ENCODE measurements at regions not wholly inside any gene's neighbourhood (a gene's known extent, or its start where the extent isn't known, plus 50 kb on each side); places are given as distances from the start of the nearest gene placed in this dataset.

- TF ChIP-seq CTCF (IDR thresholded peaks at IDR 0.05; ENCODE audit: borderline replicate concordance, extremely low read depth, low read length, poor library complexity, severe bottlenecking) (no peak), EZH2 (IDR thresholded peaks at IDR 0.05; ENCODE audit: borderline replicate concordance, low read depth, low read length, severe bottlenecking) (no peak)
Measured at GRCh38 chr6:86474081-86474480, 463.2 kb upstream of the HTR1E start.
